OCI-LY3 (cell line): ENCODE measurements at regions not wholly inside any gene's neighbourhood (a gene's known extent, or its start where the extent isn't known, plus 50 kb on each side); places are given as distances from the start of the nearest gene placed in this dataset.

Experiments
- H2AFZ ChIP-seq: fragments of 200-600, 300-600 bp; shearing (Covaris generic); 2 replicates; pipeline ENCODE4 v1.6.0; 2014; ENCODE audit warnings: antibody characterized with exemption, low read depth, low read length
- H3K27ac ChIP-seq: fragments of 200-600, 300-600 bp; sonication (generic); 2 replicates; pipeline ENCODE4 v1.5.1; 2014; ENCODE audit warnings: mild to moderate bottlenecking, low read length, moderate library complexity, mixed read lengths
- H3K27me3 ChIP-seq: fragments of 200-600, 300-600 bp; sonication (generic); 2 replicates; pipeline ENCODE4 v1.6.1; 2014; ENCODE audit warnings: low read depth, low read length, mixed read lengths
- H3K36me3 ChIP-seq: fragments of 200-600, 300-600 bp; sonication (generic); replicated peaks from 2 replicates; pipeline ENCODE3; 2014; ENCODE audit warnings: low read depth, low read length, mixed read lengths
- H3K4me1 ChIP-seq: fragments of 300-600, 200-600 bp; sonication (generic); 2 replicates; pipeline ENCODE4 v1.6.1; 2014; ENCODE audit warnings: low read length, mixed read lengths
- H3K4me2 ChIP-seq: fragments of 200-600, 300-600 bp; sonication (generic); 2 replicates; pipeline ENCODE4 v1.6.1; 2014; ENCODE audit warnings: low read length, mixed read lengths
- H3K4me3 ChIP-seq: fragments of 300-600, 200-600 bp; sonication (generic); 2 replicates; pipeline ENCODE4 v1.5.1; 2014; ENCODE audit warnings: antibody characterized with exemption, mild to moderate bottlenecking, low read length, moderate library complexity
- H3K79me2 ChIP-seq: fragments of 300-600, 200-600 bp; shearing (Covaris generic); 2 replicates; pipeline ENCODE4 v1.6.1; 2014; ENCODE audit warnings: mild to moderate bottlenecking, low read length, mixed read lengths
- H3K9ac ChIP-seq: fragments of 300-600, 200-600 bp; shearing (Covaris generic); 2 replicates; pipeline ENCODE4 v1.6.0; 2014; ENCODE audit warnings: mild to moderate bottlenecking, low read length, moderate library complexity
- H3K9me3 ChIP-seq: fragments of 200-600, 300-600 bp; shearing (Covaris generic); 2 replicates; pipeline ENCODE4 v1.6.1; 2014; ENCODE audit warnings: low read length, mixed read lengths; ENCODE audit not compliant: insufficient read depth
- H4K20me1 ChIP-seq: fragments of 200-600, 300-600 bp; sonication (generic); 2 replicates; pipeline ENCODE4 v1.6.1; 2016; ENCODE audit warnings: low read length, mixed read lengths; ENCODE audit not compliant: insufficient read depth
- CTCF ChIP-seq: fragments of 200-600, 300-600 bp; sonication (generic); IDR thresholded peaks from 2 replicates; pipeline ENCODE4 v1.5.1; 2014; ENCODE audit warnings: antibody characterized with exemption, low read length, low read depth
- EZH2phosphoT487 ChIP-seq: fragments of 200-600 bp; shearing (Covaris generic); IDR thresholded peaks from 2 replicates; pipeline ENCODE4 v1.6.1; 2018; ENCODE audit warnings: antibody characterized with exemption, mixed run types, low read depth

GRCh38 chr7:26600411-26600810 lies 264.0 kb downstream of the SKAP2 start:
- H2AFZ ChIP-seq, result no peak overlapping the region
- H3K4me3 ChIP-seq, result no peak overlapping the region
- H3K4me2 ChIP-seq, result no peak overlapping the region
- H3K9me3 ChIP-seq, result no peaks in the 10 kb centered on the region
- no peaks in the 10 kb centered on the region for H4K20me1 ChIP-seq
- no peak overlapping the region for H3K27ac ChIP-seq
- H3K27me3 ChIP-seq, result no peaks in the 10 kb centered on the region
- no peak for TF ChIP-seq EZH2phosphoT487
- TF ChIP-seq CTCF, result no peak
- H3K36me3 ChIP-seq, result no peaks in the 10 kb centered on the region
- H3K9ac ChIP-seq, result no peak overlapping the region
- no peaks in the 10 kb centered on the region for H3K79me2 ChIP-seq
- 0 out of 2 replicates have a peak, but pooled peaks cover 4% of the 10 kb centered on the region for H3K4me1 ChIP-seq

DNA sequence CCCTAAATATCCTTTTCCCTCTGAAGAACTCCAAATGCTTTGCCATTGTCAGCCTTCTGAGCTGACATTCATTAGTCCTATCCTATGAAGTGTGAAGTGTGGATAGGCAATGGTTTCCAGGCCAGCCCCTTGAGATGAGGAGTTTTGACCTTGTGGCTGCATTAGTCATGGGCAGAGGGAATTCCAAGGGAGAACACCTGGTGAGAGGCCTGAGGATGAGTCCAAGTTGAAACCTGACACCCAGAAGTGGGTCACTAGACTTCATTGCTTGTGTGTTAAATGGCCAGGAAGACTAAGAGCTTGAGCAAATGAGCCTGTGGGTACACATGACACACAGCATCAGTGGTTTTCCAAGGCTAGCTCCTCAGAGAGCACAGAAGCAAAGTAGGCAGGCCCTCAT lies 260.8 kb downstream of the SKAP2 start:
- no peaks in the 10 kb centered on the region for H3K9me3 ChIP-seq
- no peak overlapping the region for H3K9ac ChIP-seq
- H3K79me2 ChIP-seq, result no peaks in the 10 kb centered on the region
- no peak overlapping the region for H3K4me3 ChIP-seq
- no peak overlapping the region for H2AFZ ChIP-seq
- no peak overlapping the region for H3K27ac ChIP-seq
- no peaks in the 10 kb centered on the region for H3K27me3 ChIP-seq
- H3K4me2 ChIP-seq, result no peak overlapping the region
- no peaks in the 10 kb centered on the region for H4K20me1 ChIP-seq
- 0 out of 2 replicates have a peak, but pooled peaks cover 4% of the 10 kb centered on the region for H3K4me1 ChIP-seq
- no peaks in the 10 kb centered on the region for H3K36me3 ChIP-seq
- TF ChIP-seq CTCF, result no peak
- no peak for TF ChIP-seq EZH2phosphoT487

GRCh38 chr7:26608402-26608801 lies 256.0 kb downstream of the SKAP2 start:
- no peak overlapping the region for H3K4me2 ChIP-seq
- TF ChIP-seq EZH2phosphoT487, result no peak
- no peak for TF ChIP-seq CTCF
- no peak overlapping the region for H3K4me3 ChIP-seq
- no peak overlapping the region for H3K9ac ChIP-seq
- 0 out of 2 replicates have a peak, but pooled peaks cover 4% of the 10 kb centered on the region for H3K4me1 ChIP-seq
- H3K36me3 ChIP-seq, result no peaks in the 10 kb centered on the region
- no peaks in the 10 kb centered on the region for H4K20me1 ChIP-seq
- no peaks in the 10 kb centered on the region for H3K27me3 ChIP-seq
- no peaks in the 10 kb centered on the region for H3K9me3 ChIP-seq
- H3K27ac ChIP-seq, result no peak overlapping the region
- no peaks in the 10 kb centered on the region for H3K79me2 ChIP-seq
- H2AFZ ChIP-seq, result no peak overlapping the region

GRCh38 chr7:26609082-26609481 lies 255.3 kb downstream of the SKAP2 start:
- Histone ChIP-seq H3K79me2 (no peaks in the 10 kb centered on the region), H3K27me3 (no peaks in the 10 kb centered on the region), H3K36me3 (no peaks in the 10 kb centered on the region), H4K20me1 (no peaks in the 10 kb centered on the region), H3K4me3 (no peak overlapping the region), H3K4me1 (0 out of 2 replicates have a peak, but pooled peaks cover 4% of the 10 kb centered on the region), H3K27ac (no peak overlapping the region), H3K9ac (no peak overlapping the region), H2AFZ (no peak overlapping the region), H3K9me3 (no peaks in the 10 kb centered on the region), H3K4me2 (no peak overlapping the region)
- no peak for TF ChIP-seq EZH2phosphoT487
- no peak for TF ChIP-seq CTCF
